GM21360 (cell line): ENCODE measurements at regions not wholly inside any gene's neighbourhood (a gene's known extent, or its start where the extent isn't known, plus 50 kb on each side); places are given as distances from the start of the nearest gene placed in this dataset.

Experiments used
- ATAC-seq: cut with Tn5 transposase; IDR thresholded peaks from one replicate; pipeline ENCODE4 v1.9.1; 2021; ENCODE audit warnings: mild to moderate bottlenecking, moderate library complexity; ENCODE audit not compliant: unreplicated experiment

- ATAC-seq: no peak
Observed at GRCh38 chr2:16129716-16130540, 189.6 kb downstream of the MYCN start.

- no peak for ATAC-seq
Observed at GRCh38 chr2:16128746-16129610, 188.6 kb downstream of the MYCN start.

GRCh38 chr2:16127958-16128357 is 187.6 kb downstream of the MYCN start:
- no peak for ATAC-seq

GRCh38 chr2:16127276-16127940 is 187.1 kb downstream of the MYCN start:
- ATAC-seq: no peak

- no peak for ATAC-seq
Observed at GRCh38 chr2:16126517-16127275, 186.3 kb downstream of the MYCN start.

GRCh38 chr2:16125614-16126516 is 185.5 kb downstream of the MYCN start:
- ATAC-seq: no peak

- ATAC-seq: no peak
Observed at GRCh38 chr2:16124881-16125613, 184.7 kb downstream of the MYCN start.

GRCh38 chr2:16123856-16124780 is 183.8 kb downstream of the MYCN start:
- ATAC-seq: no peak

GRCh38 chr2:16123421-16123820 is 183.1 kb downstream of the MYCN start:
- no peak for ATAC-seq

- no peak for ATAC-seq
Observed at GRCh38 chr2:16122556-16122955, 182.2 kb downstream of the MYCN start.

- ATAC-seq: no peak
Observed at GRCh38 chr2:16121986-16122390, 181.6 kb downstream of the MYCN start.

- no peak for ATAC-seq
Observed at GRCh38 chr2:16121231-16121985, 181.1 kb downstream of the MYCN start.

GRCh38 chr2:16120591-16121180 is 180.3 kb downstream of the MYCN start:
- no peak for ATAC-seq

GRCh38 chr2:16119741-16120140 is 179.4 kb downstream of the MYCN start:
- no peak for ATAC-seq

- ATAC-seq: no peak
Observed at GRCh38 chr2:16118611-16119590, 178.6 kb downstream of the MYCN start.
